Glutamatergic neuron (in vitro differentiated cells): ENCODE measurements at regions not wholly inside any gene's neighbourhood (a gene's known extent, or its start where the extent isn't known, plus 50 kb on each side); places are given as distances from the start of the nearest gene placed in this dataset.

Source experiments
- DNase-seq: peaks from one replicate; pipeline ENCODE4 v3.0.0; 2022
- H3K27ac Mint-ChIP-seq: one replicate; pipeline ENCODE4 v1.8.0; 2020; ENCODE audit warnings: mild to moderate bottlenecking, mixed read lengths, inconsistent platforms; ENCODE audit not compliant: unreplicated experiment
- H3K27me3 Mint-ChIP-seq: one replicate; pipeline ENCODE4 v1.8.0; 2020; ENCODE audit warnings: mild to moderate bottlenecking, moderate library complexity, mixed read lengths, inconsistent platforms; ENCODE audit not compliant: unreplicated experiment
- H3K36me3 Mint-ChIP-seq: one replicate; pipeline ENCODE4 v1.8.0; 2020; ENCODE audit warnings: mild to moderate bottlenecking, mixed read lengths, inconsistent platforms; ENCODE audit not compliant: unreplicated experiment
- H3K4me1 Mint-ChIP-seq: one replicate; pipeline ENCODE4 v1.8.0; 2020; ENCODE audit warnings: mild to moderate bottlenecking, low read depth, mixed read lengths, inconsistent platforms; ENCODE audit not compliant: unreplicated experiment
- H3K4me3 Mint-ChIP-seq: one replicate; pipeline ENCODE4 v1.8.0; 2020; ENCODE audit warnings: mild to moderate bottlenecking, mixed read lengths, inconsistent platforms; ENCODE audit not compliant: unreplicated experiment
- H3K9me3 Mint-ChIP-seq: one replicate; pipeline ENCODE4 v1.8.0; 2020; ENCODE audit warnings: mild to moderate bottlenecking, moderate library complexity, mixed read lengths, inconsistent platforms; ENCODE audit not compliant: unreplicated experiment
- CTCF ChIP-seq: fragments of 200-600 bp; sonication (generic); IDR thresholded peaks from one replicate; pipeline ENCODE4 v1.5.0; 2021; ENCODE audit not compliant: partially characterized antibody, unreplicated experiment

- H3K4me3 Mint-ChIP-seq = no peak overlapping the region
- no peak for TF ChIP-seq CTCF
- H3K27ac Mint-ChIP-seq = no peak overlapping the region
- H3K36me3 Mint-ChIP-seq = no peaks in the 10 kb centered on the region
- no peak for DNase-seq
- no peaks in the 10 kb centered on the region for H3K27me3 Mint-ChIP-seq
- no peaks in the 10 kb centered on the region for H3K9me3 Mint-ChIP-seq
- H3K4me1 Mint-ChIP-seq = no peaks in the 10 kb centered on the region
These were observed 105.1 kb upstream of the SLITRK1 start for GRCh38 chr13:83987394-83987793.

GRCh38 chr13:83984793-83985192, 102.5 kb upstream of the SLITRK1 start:
- Mint-ChIP-seq H3K4me1 (no peaks in the 10 kb centered on the region), H3K27ac (no peak overlapping the region), H3K9me3 (no peaks in the 10 kb centered on the region), H3K36me3 (no peaks in the 10 kb centered on the region), H3K27me3 (no peaks in the 10 kb centered on the region), H3K4me3 (no peak overlapping the region)
- DNase-seq = no peak
- TF ChIP-seq CTCF = no peak

GRCh38 chr13:83980331-83980730, 98.1 kb upstream of the SLITRK1 start:
- H3K27ac Mint-ChIP-seq = no peak overlapping the region
- no peak for DNase-seq
- H3K36me3 Mint-ChIP-seq = no peaks in the 10 kb centered on the region
- H3K4me3 Mint-ChIP-seq = no peak overlapping the region
- no peaks in the 10 kb centered on the region for H3K4me1 Mint-ChIP-seq
- no peaks in the 10 kb centered on the region for H3K9me3 Mint-ChIP-seq
- H3K27me3 Mint-ChIP-seq = no peaks in the 10 kb centered on the region
- TF ChIP-seq CTCF = no peak

- no peaks in the 10 kb centered on the region for H3K9me3 Mint-ChIP-seq
- no peak for DNase-seq
- no peaks in the 10 kb centered on the region for H3K36me3 Mint-ChIP-seq
- H3K4me1 Mint-ChIP-seq = no peaks in the 10 kb centered on the region
- H3K27ac Mint-ChIP-seq = no peak overlapping the region
- H3K27me3 Mint-ChIP-seq = no peaks in the 10 kb centered on the region
- no peak for TF ChIP-seq CTCF
- no peak overlapping the region for H3K4me3 Mint-ChIP-seq
These were observed 93.4 kb upstream of the SLITRK1 start for GRCh38 chr13:83975655-83976165.

- no peak overlapping the region for H3K27ac Mint-ChIP-seq
- no peaks in the 10 kb centered on the region for H3K4me1 Mint-ChIP-seq
These were observed 76.3 kb upstream of the SLITRK1 start for GRCh38 chr13:83958531-83958930.

More at GRCh38 chr13:83958531-83958930, 76.3 kb upstream of the SLITRK1 start:
- no peaks in the 10 kb centered on the region for H3K27me3 Mint-ChIP-seq
- no peaks in the 10 kb centered on the region for H3K36me3 Mint-ChIP-seq
- no peak for DNase-seq
- no peak for TF ChIP-seq CTCF
- no peaks in the 10 kb centered on the region for H3K9me3 Mint-ChIP-seq
- no peak overlapping the region for H3K4me3 Mint-ChIP-seq
